CD4-positive, alpha-beta T cell (primary cell): ENCODE measurements at regions not wholly inside any gene's neighbourhood (a gene's known extent, or its start where the extent isn't known, plus 50 kb on each side); places are given as distances from the start of the nearest gene placed in this dataset.
A peak's percentile ranks its signal among the peaks of the same experiment; 100 is the strongest.

Experiments used
- ATAC-seq: fragments of 200-7000 bp; cut with Tn5 transposase; one replicate; pipeline ENCODE4 v1.10.0; 2022; ENCODE audit warnings: mild to moderate bottlenecking; ENCODE audit not compliant: poor library complexity
- CTCF ChIA-PET: fragments of 350-600 bp; sonication (Branson Sonifier 250); formaldehyde crosslinking; loops from one replicate; lab custom pipeline; 2021; ENCODE audit warnings: antibody characterized with exemption, inconsistent platforms; lab: Charles Lee
- POLR2A ChIA-PET: fragments of 350-600 bp; sonication (Branson Sonifier 250); formaldehyde crosslinking; loops from one replicate; lab custom pipeline; 2021; ENCODE audit warnings: antibody characterized with exemption, inconsistent platforms; lab: Charles Lee
- DNase-seq, 14 experiments: peaks; one replicate each; pipeline ENCODE4 v3.0.0-alpha.2; 2013 to 2020; ENCODE audit warnings: mixed read lengths in 2 of 14
- H3K27ac ChIP-seq, 2 donors: one replicate each; pipeline versions ENCODE4 v1.5.1 to v1.7.0; 2013; ENCODE audit warnings: low read length in 2 of 2, low read depth in 1 of 2, mild to moderate bottlenecking in 1 of 2
- H3K27me3 ChIP-seq, 2 experiments: 1 replicate in 1 of 2; 2 replicates in 1 of 2; pipeline versions ENCODE4 v1.6.1 to v1.7.0; 2013; ENCODE audit warnings: low read length in 2 of 2, control low read depth in 1 of 2, mild to moderate bottlenecking in 1 of 2, moderate library complexity in 1 of 2; ENCODE audit not compliant: insufficient read depth in 2 of 2, control insufficient read depth in 1 of 2
- H3K36me3 ChIP-seq: one replicate; pipeline ENCODE4 v1.6.1; 2013; ENCODE audit warnings: low read length, control low read depth; ENCODE audit not compliant: insufficient read depth
- H3K4me1 ChIP-seq: one replicate; pipeline ENCODE4 v1.6.1; 2013; ENCODE audit warnings: low read length, control low read depth; ENCODE audit not compliant: insufficient read depth
- H3K4me3 ChIP-seq: one replicate; pipeline ENCODE4 v1.5.1; 2013; ENCODE audit warnings: mild to moderate bottlenecking, low read length, moderate library complexity
- H3K9me3 ChIP-seq, 2 experiments: 1 replicate in 1 of 2; 2 replicates in 1 of 2; pipeline versions ENCODE4 v1.6.1 to v1.7.0; 2013; ENCODE audit warnings: low read length in 2 of 2, mild to moderate bottlenecking in 2 of 2, control low read depth in 1 of 2, moderate library complexity in 1 of 2; ENCODE audit not compliant: control insufficient read depth in 1 of 2, insufficient read depth in 1 of 2
- H3K27ac Mint-ChIP-seq: one replicate; pipeline ENCODE4 v1.8.0; 2020; ENCODE audit warnings: mixed read lengths
- H3K27me3 Mint-ChIP-seq: one replicate; pipeline ENCODE4 v1.8.0; 2021; ENCODE audit warnings: mixed read lengths
- H3K36me3 Mint-ChIP-seq: one replicate; pipeline ENCODE4 v1.8.0; 2021; ENCODE audit warnings: low read depth, mixed read lengths
- H3K4me1 Mint-ChIP-seq: one replicate; pipeline ENCODE4 v1.8.0; 2021; ENCODE audit warnings: low read depth, mixed read lengths
- H3K4me3 Mint-ChIP-seq: one replicate; pipeline ENCODE4 v1.8.0; 2020; ENCODE audit warnings: mild to moderate bottlenecking, mixed read lengths
- H3K9me3 Mint-ChIP-seq: one replicate; pipeline ENCODE4 v1.8.0; 2020; ENCODE audit warnings: mixed read lengths
- CTCF ChIP-seq: fragments of 200-600 bp; IDR thresholded peaks from one replicate; pipeline ENCODE4 v1.8.0; 2022; ENCODE audit warnings: antibody characterized with exemption, mild to moderate bottlenecking
- intact Hi-C, 2 experiments: fragments of 100-400 bp; cut with DNase I in 1 of 2; cut with micrococcal nuclease in 1 of 2; formaldehyde crosslinking; loops; one replicate each; pipeline versions ENCODE4 v1.15.1 to v1.9.0; 2023 to 2025; cut with DNase I, micrococcal nuclease

- POLR2A ChIA-PET = no interaction called here
- Mint-ChIP-seq H3K9me3 (no peaks in the 10 kb centered on the region), H3K36me3 (no peaks in the 10 kb centered on the region), H3K4me3 (no peak overlapping the region), H3K27ac (no peak overlapping the region), H3K4me1 (peaks cover 11% of the 10 kb centered on the region), H3K27me3 (no peaks in the 10 kb centered on the region)
- TF ChIP-seq CTCF = no peak
- DNase-seq = no peak
- no peaks in the 10 kb centered on the region for H3K36me3 ChIP-seq
- intact Hi-C loops = no loop called here
- H3K4me1 ChIP-seq = no peaks in the 10 kb centered on the region
- no peak for ATAC-seq
- H3K9me3 ChIP-seq = no peaks in the 10 kb centered on the region
- H3K27ac ChIP-seq = no peak overlapping the region
- H3K4me3 ChIP-seq = no peak overlapping the region
- CTCF ChIA-PET = no interaction called here
- H3K27me3 ChIP-seq = no peaks in the 10 kb centered on the region
Observed at GRCh38 chrX:137195991-137196390, 162.2 kb upstream of the GPR101 start.

DNA sequence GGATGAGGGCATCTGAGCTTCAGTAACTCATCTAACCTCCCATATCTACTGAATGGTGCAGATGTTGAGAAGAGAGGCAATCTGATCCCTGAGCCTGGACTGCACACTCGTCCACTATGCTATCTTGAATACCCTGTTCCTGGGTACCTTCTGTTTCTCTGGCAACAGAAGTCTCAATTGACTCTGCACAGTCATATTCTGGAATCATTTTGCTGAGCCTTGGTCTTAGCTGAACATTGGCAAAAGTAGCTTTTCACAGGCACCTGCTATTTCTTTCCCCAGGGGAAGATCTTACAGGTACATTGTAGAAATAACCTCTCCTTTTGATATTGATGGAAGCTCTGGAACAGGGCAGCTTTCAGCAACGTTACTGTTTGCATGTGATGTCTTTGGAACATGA is 161.5 kb upstream of the GPR101 start:
- no peak for TF ChIP-seq CTCF
- Mint-ChIP-seq H3K4me3 (no peak overlapping the region), H3K36me3 (no peaks in the 10 kb centered on the region), H3K9me3 (no peaks in the 10 kb centered on the region), H3K27me3 (no peaks in the 10 kb centered on the region), H3K4me1 (peaks cover 11% of the 10 kb centered on the region), H3K27ac (no peak overlapping the region)
- Histone ChIP-seq H3K9me3 (no peaks in the 10 kb centered on the region), H3K36me3 (no peaks in the 10 kb centered on the region), H3K27ac (no peak overlapping the region), H3K4me3 (no peak overlapping the region), H3K27me3 (no peaks in the 10 kb centered on the region), H3K4me1 (no peaks in the 10 kb centered on the region)
- ChIA-PET CTCF (no interaction called here), POLR2A (no interaction called here)
- intact Hi-C loops = no loop called here
- DNase-seq = no peak
- ATAC-seq = no peak

GRCh38 chrX:137194164-137194563 is 160.4 kb upstream of the GPR101 start:
- CTCF ChIA-PET = no interaction called here
- no peak overlapping the region for H3K4me3 Mint-ChIP-seq
- peak; percentile 46 for ATAC-seq

More at GRCh38 chrX:137194164-137194563, 160.4 kb upstream of the GPR101 start:
- Mint-ChIP-seq H3K9me3 (no peaks in the 10 kb centered on the region), H3K4me1 (peaks cover 11% of the 10 kb centered on the region), H3K36me3 (no peaks in the 10 kb centered on the region), H3K27ac (no peak overlapping the region), H3K27me3 (no peaks in the 10 kb centered on the region)
- Histone ChIP-seq H3K9me3 (no peaks in the 10 kb centered on the region), H3K4me3 (no peak overlapping the region), H3K36me3 (no peaks in the 10 kb centered on the region), H3K27me3 (no peaks in the 10 kb centered on the region), H3K4me1 (no peaks in the 10 kb centered on the region), H3K27ac (no peak overlapping the region)
- peak; percentile 54 for TF ChIP-seq CTCF
- POLR2A ChIA-PET = no interaction called here
- intact Hi-C loops = loop anchor here in 1 of 2 experiments (1.0 kb wide), 1 partner anchor 241 kb away; no protein-coding TSS in a partner anchor
- DNase-seq = peak in 6 of 14 experiments; percentile 0 to 39 (median 26)
